GM23338 (cell line): ENCODE measurements at regions not wholly inside any gene's neighbourhood (a gene's known extent, or its start where the extent isn't known, plus 50 kb on each side); places are given as distances from the start of the nearest gene placed in this dataset.

Experiments used
- ATAC-seq: fragments of 200-7000 bp; cut with Tn5 transposase; 3 replicates; pipeline ENCODE4 v1.9.1; 2020
- DNase-seq: peaks from one replicate; pipeline ENCODE4 v3.0.0-alpha.2; 2015; ENCODE audit warnings: low spot score
- H2AFZ ChIP-seq: fragments of 200-600 bp; sonication (generic); 2 replicates; pipeline ENCODE4 v1.8.0; 2016; ENCODE audit warnings: antibody characterized with exemption, mild to moderate bottlenecking, moderate library complexity
- H3F3A ChIP-seq: fragments of 200-600 bp; sonication (generic); replicated peaks from 2 replicates; pipeline ENCODE4 v1.8.0; 2017; ENCODE audit warnings: antibody characterized with exemption, mixed run types, low read depth
- H3K27ac ChIP-seq: fragments of 200-600 bp; sonication (generic); 2 replicates; pipeline ENCODE4 v1.6.1; 2016; ENCODE audit warnings: low read depth
- H3K27me3 ChIP-seq: fragments of 200-600 bp; sonication (generic); 2 replicates; pipeline ENCODE4 v1.8.0; 2016; ENCODE audit warnings: mild to moderate bottlenecking, mixed run types, moderate library complexity; ENCODE audit not compliant: insufficient read depth
- H3K36me3 ChIP-seq: fragments of 200-600 bp; sonication (generic); 2 replicates; pipeline ENCODE4 v1.8.0; 2016; ENCODE audit warnings: mild to moderate bottlenecking; ENCODE audit not compliant: insufficient read depth
- H3K4me1 ChIP-seq: fragments of 200-600 bp; sonication (generic); 2 replicates; pipeline ENCODE4 v1.8.0; 2016; ENCODE audit warnings: mild to moderate bottlenecking, moderate library complexity; ENCODE audit not compliant: insufficient read depth
- H3K4me2 ChIP-seq: fragments of 200-600 bp; sonication (generic); 2 replicates; pipeline ENCODE4 v1.7.1; 2017; ENCODE audit warnings: mixed run types
- H3K4me3 ChIP-seq: fragments of 200-600 bp; sonication (generic); 2 replicates; pipeline ENCODE4 v1.6.1; 2016; ENCODE audit warnings: mixed run types
- H3K79me2 ChIP-seq: fragments of 200-600 bp; sonication (generic); replicated peaks from 2 replicates; pipeline ENCODE4 v1.8.0; 2017; ENCODE audit warnings: mild to moderate bottlenecking; ENCODE audit not compliant: insufficient read depth
- H3K9me2 ChIP-seq: fragments of 200-600 bp; sonication (generic); 2 replicates; pipeline ENCODE4 v1.8.0; 2017; ENCODE audit not compliant: insufficient read depth
- H4K20me1 ChIP-seq: fragments of 200-600 bp; sonication (generic); replicated peaks from 2 replicates; pipeline ENCODE4 v1.8.0; 2017; ENCODE audit warnings: mild to moderate bottlenecking; ENCODE audit not compliant: insufficient read depth
- H3K27ac Mint-ChIP-seq: 2 replicates; pipeline ENCODE4 v1.8.0; 2020; ENCODE audit warnings: inconsistent platforms, mild to moderate bottlenecking, moderate library complexity, mixed read lengths
- H3K27me3 Mint-ChIP-seq: 3 replicates; pipeline ENCODE4 v1.8.0; 2022; ENCODE audit warnings: low read depth, mild to moderate bottlenecking, moderate library complexity, mixed read lengths, inconsistent platforms; ENCODE audit not compliant: insufficient read depth, poor library complexity
- H3K36me3 Mint-ChIP-seq: 3 replicates; pipeline ENCODE4 v1.8.0; 2021; ENCODE audit warnings: low read depth, mild to moderate bottlenecking, inconsistent platforms, moderate library complexity, mixed read lengths
- H3K4me1 Mint-ChIP-seq: 3 replicates; pipeline ENCODE4 v1.8.0; 2020; ENCODE audit warnings: mild to moderate bottlenecking, inconsistent platforms, mixed read lengths
- H3K4me3 Mint-ChIP-seq: 3 replicates; pipeline ENCODE4 v1.8.0; 2021; ENCODE audit warnings: moderate library complexity, mild to moderate bottlenecking, inconsistent platforms, mixed read lengths
- H3K9me3 Mint-ChIP-seq: 3 replicates; pipeline ENCODE4 v1.8.0; 2020; ENCODE audit warnings: moderate library complexity, mild to moderate bottlenecking, inconsistent platforms, mixed read lengths
- CREB1 ChIP-seq: fragments of 250-450 bp; sonication (Bioruptor Pico); IDR thresholded peaks from 2 replicates; pipeline ENCODE4 v1.5.0; 2020; ENCODE audit warnings: low read depth, mild to moderate bottlenecking, moderate library complexity
- JUNB ChIP-seq: IDR thresholded peaks from one replicate; pipeline ENCODE4 v1.6.1; 2016; ENCODE audit warnings: antibody characterized with exemption; ENCODE audit not compliant: unreplicated experiment
- POLR2AphosphoS5 ChIP-seq: IDR thresholded peaks from 2 replicates; pipeline ENCODE4 v1.6.1; 2016; ENCODE audit warnings: antibody characterized with exemption, low read depth
- STAT1 ChIP-seq: IDR thresholded peaks from one replicate; pipeline ENCODE4 v1.6.1; 2016; ENCODE audit warnings: antibody characterized with exemption; ENCODE audit not compliant: unreplicated experiment
- TF ChIP-seq, protein P1 (sequence below): fragments of 250-450 bp; sonication (Bioruptor Pico); IDR thresholded peaks from 2 replicates; pipeline ENCODE4 v1.5.0; 2020; ENCODE audit warnings: mild to moderate bottlenecking, moderate library complexity
- TF ChIP-seq, protein P2 (sequence below): IDR thresholded peaks from 2 replicates; pipeline ENCODE4 v1.6.1; 2016; ENCODE audit warnings: antibody characterized with exemption

DNA sequence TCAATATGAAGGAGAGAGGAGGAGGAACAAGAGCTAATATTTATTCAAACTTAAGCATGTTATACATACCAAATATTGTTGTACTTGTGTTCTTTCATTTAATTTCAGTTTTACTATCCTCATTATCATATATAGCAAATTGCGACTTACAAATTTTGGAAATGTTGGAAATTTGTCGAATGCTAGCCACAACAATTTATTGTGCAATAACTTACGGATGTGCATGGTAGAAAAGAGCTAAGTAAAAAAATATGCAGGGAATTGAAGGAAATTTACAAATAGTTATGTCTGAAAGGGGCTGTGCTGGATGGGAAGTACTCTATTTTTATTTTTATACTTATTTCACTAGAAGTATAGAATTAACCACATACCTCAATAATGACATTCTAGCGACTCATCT is 376.3 kb downstream of the PCDH20 start:
- ATAC-seq: no peak
- Histone ChIP-seq H3K27me3 (no peaks in the 10 kb centered on the region), H3K9me2 (peaks cover 9% of the 10 kb centered on the region), H3K36me3 (no peaks in the 10 kb centered on the region), H4K20me1 (no peaks in the 10 kb centered on the region), H3K4me1 (no peaks in the 10 kb centered on the region), H3K4me3 (no peak overlapping the region), H3K4me2 (no peak overlapping the region), H3F3A (no peaks in the 10 kb centered on the region), H2AFZ (no peak overlapping the region), H3K79me2 (no peaks in the 10 kb centered on the region), H3K27ac (no peak overlapping the region)
- H3K27ac Mint-ChIP-seq: no peak overlapping the region
- TF ChIP-seq POLR2AphosphoS5: no peak
- TF ChIP-seq, protein P1, sequence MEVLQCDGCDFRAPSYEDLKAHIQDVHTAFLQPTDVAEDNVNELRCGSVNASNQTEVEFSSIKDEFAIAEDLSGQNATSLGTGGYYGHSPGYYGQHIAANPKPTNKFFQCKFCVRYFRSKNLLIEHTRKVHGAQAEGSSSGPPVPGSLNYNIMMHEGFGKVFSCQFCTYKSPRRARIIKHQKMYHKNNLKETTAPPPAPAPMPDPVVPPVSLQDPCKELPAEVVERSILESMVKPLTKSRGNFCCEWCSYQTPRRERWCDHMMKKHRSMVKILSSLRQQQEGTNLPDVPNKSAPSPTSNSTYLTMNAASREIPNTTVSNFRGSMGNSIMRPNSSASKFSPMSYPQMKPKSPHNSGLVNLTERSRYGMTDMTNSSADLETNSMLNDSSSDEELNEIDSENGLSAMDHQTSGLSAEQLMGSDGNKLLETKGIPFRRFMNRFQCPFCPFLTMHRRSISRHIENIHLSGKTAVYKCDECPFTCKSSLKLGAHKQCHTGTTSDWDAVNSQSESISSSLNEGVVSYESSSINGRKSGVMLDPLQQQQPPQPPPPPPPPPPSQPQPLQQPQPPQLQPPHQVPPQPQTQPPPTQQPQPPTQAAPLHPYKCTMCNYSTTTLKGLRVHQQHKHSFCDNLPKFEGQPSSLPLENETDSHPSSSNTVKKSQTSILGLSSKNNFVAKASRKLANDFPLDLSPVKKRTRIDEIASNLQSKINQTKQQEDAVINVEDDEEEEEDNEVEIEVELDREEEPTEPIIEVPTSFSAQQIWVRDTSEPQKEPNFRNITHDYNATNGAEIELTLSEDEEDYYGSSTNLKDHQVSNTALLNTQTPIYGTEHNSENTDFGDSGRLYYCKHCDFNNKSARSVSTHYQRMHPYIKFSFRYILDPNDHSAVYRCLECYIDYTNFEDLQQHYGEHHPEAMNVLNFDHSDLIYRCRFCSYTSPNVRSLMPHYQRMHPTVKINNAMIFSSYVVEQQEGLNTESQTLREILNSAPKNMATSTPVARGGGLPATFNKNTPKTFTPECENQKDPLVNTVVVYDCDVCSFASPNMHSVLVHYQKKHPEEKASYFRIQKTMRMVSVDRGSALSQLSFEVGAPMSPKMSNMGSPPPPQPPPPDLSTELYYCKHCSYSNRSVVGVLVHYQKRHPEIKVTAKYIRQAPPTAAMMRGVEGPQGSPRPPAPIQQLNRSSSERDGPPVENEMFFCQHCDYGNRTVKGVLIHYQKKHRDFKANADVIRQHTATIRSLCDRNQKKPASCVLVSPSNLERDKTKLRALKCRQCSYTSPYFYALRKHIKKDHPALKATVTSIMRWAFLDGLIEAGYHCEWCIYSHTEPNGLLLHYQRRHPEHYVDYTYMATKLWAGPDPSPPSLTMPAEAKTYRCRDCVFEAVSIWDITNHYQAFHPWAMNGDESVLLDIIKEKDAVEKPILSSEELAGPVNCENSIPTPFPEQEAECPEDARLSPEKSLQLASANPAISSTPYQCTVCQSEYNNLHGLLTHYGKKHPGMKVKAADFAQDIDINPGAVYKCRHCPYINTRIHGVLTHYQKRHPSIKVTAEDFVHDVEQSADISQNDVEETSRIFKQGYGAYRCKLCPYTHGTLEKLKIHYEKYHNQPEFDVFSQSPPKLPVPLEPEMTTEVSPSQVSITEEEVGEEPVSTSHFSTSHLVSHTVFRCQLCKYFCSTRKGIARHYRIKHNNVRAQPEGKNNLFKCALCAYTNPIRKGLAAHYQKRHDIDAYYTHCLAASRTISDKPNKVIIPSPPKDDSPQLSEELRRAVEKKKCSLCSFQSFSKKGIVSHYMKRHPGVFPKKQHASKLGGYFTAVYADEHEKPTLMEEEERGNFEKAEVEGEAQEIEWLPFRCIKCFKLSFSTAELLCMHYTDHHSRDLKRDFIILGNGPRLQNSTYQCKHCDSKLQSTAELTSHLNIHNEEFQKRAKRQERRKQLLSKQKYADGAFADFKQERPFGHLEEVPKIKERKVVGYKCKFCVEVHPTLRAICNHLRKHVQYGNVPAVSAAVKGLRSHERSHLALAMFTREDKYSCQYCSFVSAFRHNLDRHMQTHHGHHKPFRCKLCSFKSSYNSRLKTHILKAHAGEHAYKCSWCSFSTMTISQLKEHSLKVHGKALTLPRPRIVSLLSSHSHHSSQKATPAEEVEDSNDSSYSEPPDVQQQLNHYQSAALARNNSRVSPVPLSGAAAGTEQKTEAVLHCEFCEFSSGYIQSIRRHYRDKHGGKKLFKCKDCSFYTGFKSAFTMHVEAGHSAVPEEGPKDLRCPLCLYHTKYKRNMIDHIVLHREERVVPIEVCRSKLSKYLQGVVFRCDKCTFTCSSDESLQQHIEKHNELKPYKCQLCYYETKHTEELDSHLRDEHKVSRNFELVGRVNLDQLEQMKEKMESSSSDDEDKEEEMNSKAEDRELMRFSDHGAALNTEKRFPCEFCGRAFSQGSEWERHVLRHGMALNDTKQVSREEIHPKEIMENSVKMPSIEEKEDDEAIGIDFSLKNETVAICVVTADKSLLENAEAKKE (CRISPR knock-in tag): no peak
- H3K36me3 Mint-ChIP-seq: no peaks in the 10 kb centered on the region
- DNase-seq: no peak
- no peak overlapping the region for H3K4me3 Mint-ChIP-seq
- H3K4me1 Mint-ChIP-seq: peaks cover 8% of the 10 kb centered on the region; the same call in 2 of the 3 replicates
- no peaks in the 10 kb centered on the region for H3K9me3 Mint-ChIP-seq
- peaks cover 2% of the 10 kb centered on the region for H3K27me3 Mint-ChIP-seq

DNA sequence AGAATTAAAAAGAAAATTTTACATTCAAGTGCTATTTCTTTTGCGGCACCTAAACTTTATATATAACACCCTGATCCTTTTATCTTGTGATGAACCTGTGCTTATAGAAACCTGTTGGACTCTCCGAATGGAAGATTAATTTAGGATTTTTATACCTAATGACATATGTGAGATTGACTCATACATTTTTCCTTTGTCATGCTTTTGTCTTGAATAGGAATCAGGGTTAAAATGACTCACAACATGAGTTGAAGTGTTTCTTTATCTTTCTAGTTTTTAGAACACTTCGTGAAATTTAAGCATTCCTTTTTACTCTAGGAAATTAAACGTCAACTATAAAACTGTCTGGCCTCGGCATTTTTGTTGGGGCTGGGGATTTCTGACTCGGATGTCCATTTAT is 378.9 kb downstream of the PCDH20 start:
- H3K4me3 Mint-ChIP-seq: no peak overlapping the region
- no peak overlapping the region for H3K4me2 ChIP-seq
- ATAC-seq: no peak
- no peak for DNase-seq
- no peak overlapping the region for H3K27ac ChIP-seq
- H3K27me3 Mint-ChIP-seq: peaks cover 4% of the 10 kb centered on the region
- H3K27me3 ChIP-seq: no peaks in the 10 kb centered on the region
- H3K36me3 ChIP-seq: no peaks in the 10 kb centered on the region
- no peaks in the 10 kb centered on the region for H3K36me3 Mint-ChIP-seq
- no peaks in the 10 kb centered on the region for H3K4me1 ChIP-seq
- H3K9me2 ChIP-seq: peaks cover 9% of the 10 kb centered on the region
- no peak overlapping the region for H3K27ac Mint-ChIP-seq
- no peak overlapping the region for H2AFZ ChIP-seq
- H3K4me3 ChIP-seq: no peak overlapping the region
- H3K9me3 Mint-ChIP-seq: no peaks in the 10 kb centered on the region
- no peaks in the 10 kb centered on the region for H3K4me1 Mint-ChIP-seq
- no peaks in the 10 kb centered on the region for H3F3A ChIP-seq
- no peaks in the 10 kb centered on the region for H3K79me2 ChIP-seq
- H4K20me1 ChIP-seq: no peaks in the 10 kb centered on the region
- TF ChIP-seq STAT1 (no peak), JUNB (no peak), CREB1 (CRISPR knock-in tag) (no peak), POLR2AphosphoS5 (no peak)
- TF ChIP-seq, protein P1 (CRISPR knock-in tag): no peak
- TF ChIP-seq, protein P2, sequence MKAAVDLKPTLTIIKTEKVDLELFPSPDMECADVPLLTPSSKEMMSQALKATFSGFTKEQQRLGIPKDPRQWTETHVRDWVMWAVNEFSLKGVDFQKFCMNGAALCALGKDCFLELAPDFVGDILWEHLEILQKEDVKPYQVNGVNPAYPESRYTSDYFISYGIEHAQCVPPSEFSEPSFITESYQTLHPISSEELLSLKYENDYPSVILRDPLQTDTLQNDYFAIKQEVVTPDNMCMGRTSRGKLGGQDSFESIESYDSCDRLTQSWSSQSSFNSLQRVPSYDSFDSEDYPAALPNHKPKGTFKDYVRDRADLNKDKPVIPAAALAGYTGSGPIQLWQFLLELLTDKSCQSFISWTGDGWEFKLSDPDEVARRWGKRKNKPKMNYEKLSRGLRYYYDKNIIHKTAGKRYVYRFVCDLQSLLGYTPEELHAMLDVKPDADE: no peak
